Smooth muscle cell (in vitro differentiated cells): ENCODE measurements at regions not wholly inside any gene's neighbourhood (a gene's known extent, or its start where the extent isn't known, plus 50 kb on each side); places are given as distances from the start of the nearest gene placed in this dataset.

Source experiments
- DNase-seq: peaks from one replicate; lab custom pipeline; 2025; ENCODE audit not compliant: unreplicated experiment; lab: John Stamatoyannopoulos, UW
- H2AFZ ChIP-seq: fragments of 200-600 bp; sonication (generic); 2 replicates; pipeline ENCODE4 v1.6.0; 2016; ENCODE audit warnings: antibody characterized with exemption, low read depth, mild to moderate bottlenecking
- H3F3A ChIP-seq: fragments of 200-600 bp; sonication (generic); 2 replicates; pipeline ENCODE4 v1.6.0; 2017; ENCODE audit warnings: antibody characterized with exemption, low read depth
- H3K27ac ChIP-seq: fragments of 200-600 bp; sonication (generic); 2 replicates; pipeline ENCODE4 v1.5.1; 2016; ENCODE audit warnings: low read depth, mild to moderate bottlenecking
- H3K27me3 ChIP-seq: fragments of 200-600 bp; sonication (generic); 2 replicates; pipeline ENCODE4 v1.6.1; 2016; ENCODE audit warnings: low read depth, mild to moderate bottlenecking
- H3K36me3 ChIP-seq: fragments of 200-600 bp; sonication (generic); 2 replicates; pipeline ENCODE4 v1.5.1; 2016; ENCODE audit warnings: low read depth
- H3K4me1 ChIP-seq: fragments of 200-600 bp; sonication (generic); 2 replicates; pipeline ENCODE4 v1.5.1; 2016; ENCODE audit warnings: low read depth
- H3K4me2 ChIP-seq: fragments of 200-600 bp; sonication (generic); 2 replicates; pipeline ENCODE4 v1.6.0; 2016; ENCODE audit warnings: mild to moderate bottlenecking
- H3K4me3 ChIP-seq: fragments of 200-600 bp; sonication (generic); 2 replicates; pipeline ENCODE4 v1.5.1; 2016; ENCODE audit warnings: mild to moderate bottlenecking
- H3K79me2 ChIP-seq: fragments of 200-600 bp; sonication (generic); 2 replicates; pipeline ENCODE4 v1.6.0; 2016; ENCODE audit warnings: low read depth, mild to moderate bottlenecking
- H3K9ac ChIP-seq: fragments of 200-600 bp; sonication (generic); 2 replicates; pipeline ENCODE4 v1.6.0; 2016; ENCODE audit warnings: low read depth
- H3K9me3 ChIP-seq: fragments of 200-600 bp; sonication (generic); replicated peaks from 2 replicates; pipeline ENCODE4 v1.5.1; 2016; ENCODE audit warnings: low read depth
- H4K20me1 ChIP-seq: fragments of 200-600 bp; sonication (generic); 2 replicates; pipeline ENCODE4 v1.6.0; 2016; ENCODE audit warnings: low read depth
- WGBS: methylation state at CpG from one replicate; pipeline ENCODE4 v1.1.7; 2016; ENCODE audit warnings: low lambda C conversion rate; 5-methylcytosine and 5-hydroxymethylcytosine counted together
- TF ChIP-seq, protein P1 (sequence below): fragments of 200-600 bp; sonication (generic); IDR thresholded peaks from 2 replicates; pipeline ENCODE4 v1.5.1; 2017; ENCODE audit warnings: borderline replicate concordance, mild to moderate bottlenecking, antibody characterized with exemption; ENCODE audit not compliant: insufficient read depth, poor library complexity, severe bottlenecking

DNA sequence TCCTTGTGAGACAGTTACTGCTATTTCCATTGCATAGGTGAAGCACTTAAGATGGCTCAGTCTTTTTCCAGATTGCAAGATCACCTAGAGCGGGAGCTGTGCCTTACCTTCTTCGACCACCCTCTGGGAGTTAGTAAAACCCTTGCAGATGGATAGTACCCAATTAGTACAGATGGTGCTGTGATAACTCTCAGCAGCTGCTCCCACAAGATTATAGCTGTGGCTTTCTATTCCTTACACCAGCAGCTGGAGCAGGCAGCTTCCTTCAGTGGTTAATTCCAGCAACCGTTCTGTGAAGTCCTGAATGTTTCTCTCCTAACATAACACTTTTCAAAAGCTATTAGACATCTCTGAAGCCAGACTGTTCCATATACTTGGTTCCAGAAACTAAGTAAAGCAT, 796.8 kb downstream of the XPNPEP1 start:
- Histone ChIP-seq H3K4me3 (no peak overlapping the region), H3K79me2 (no peaks in the 10 kb centered on the region), H3K9me3 (no peaks in the 10 kb centered on the region), H3K36me3 (no peaks in the 10 kb centered on the region), H3K4me1 (no peaks in the 10 kb centered on the region), H3K27ac (no peak overlapping the region), H3K9ac (no peak overlapping the region), H3K27me3 (no peaks in the 10 kb centered on the region), H2AFZ (no peak overlapping the region), H4K20me1 (no peaks in the 10 kb centered on the region), H3F3A (no peaks in the 10 kb centered on the region), H3K4me2 (no peak overlapping the region)
- 81% methylated on average over 3 of the region's 3 CpGs for WGBS
- TF ChIP-seq, protein P1, sequence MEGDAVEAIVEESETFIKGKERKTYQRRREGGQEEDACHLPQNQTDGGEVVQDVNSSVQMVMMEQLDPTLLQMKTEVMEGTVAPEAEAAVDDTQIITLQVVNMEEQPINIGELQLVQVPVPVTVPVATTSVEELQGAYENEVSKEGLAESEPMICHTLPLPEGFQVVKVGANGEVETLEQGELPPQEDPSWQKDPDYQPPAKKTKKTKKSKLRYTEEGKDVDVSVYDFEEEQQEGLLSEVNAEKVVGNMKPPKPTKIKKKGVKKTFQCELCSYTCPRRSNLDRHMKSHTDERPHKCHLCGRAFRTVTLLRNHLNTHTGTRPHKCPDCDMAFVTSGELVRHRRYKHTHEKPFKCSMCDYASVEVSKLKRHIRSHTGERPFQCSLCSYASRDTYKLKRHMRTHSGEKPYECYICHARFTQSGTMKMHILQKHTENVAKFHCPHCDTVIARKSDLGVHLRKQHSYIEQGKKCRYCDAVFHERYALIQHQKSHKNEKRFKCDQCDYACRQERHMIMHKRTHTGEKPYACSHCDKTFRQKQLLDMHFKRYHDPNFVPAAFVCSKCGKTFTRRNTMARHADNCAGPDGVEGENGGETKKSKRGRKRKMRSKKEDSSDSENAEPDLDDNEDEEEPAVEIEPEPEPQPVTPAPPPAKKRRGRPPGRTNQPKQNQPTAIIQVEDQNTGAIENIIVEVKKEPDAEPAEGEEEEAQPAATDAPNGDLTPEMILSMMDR: no peak
- DNase-seq: no peak

GRCh38 chr10:109126016-109126415, 797.3 kb downstream of the XPNPEP1 start:
- H3K4me2 ChIP-seq: no peak overlapping the region
- TF ChIP-seq, protein P1: no peak
- H2AFZ ChIP-seq: no peak overlapping the region
- H3K27me3 ChIP-seq: no peaks in the 10 kb centered on the region
- no peak overlapping the region for H3K9ac ChIP-seq
- no peak overlapping the region for H3K27ac ChIP-seq
- no peaks in the 10 kb centered on the region for H3F3A ChIP-seq
- no peaks in the 10 kb centered on the region for H3K4me1 ChIP-seq
- H4K20me1 ChIP-seq: no peaks in the 10 kb centered on the region
- no peaks in the 10 kb centered on the region for H3K9me3 ChIP-seq
- H3K36me3 ChIP-seq: no peaks in the 10 kb centered on the region
- DNase-seq: no peak
- WGBS: 60% methylated on average over 1 of the region's 1 CpG
- no peaks in the 10 kb centered on the region for H3K79me2 ChIP-seq
- H3K4me3 ChIP-seq: no peak overlapping the region

- Histone ChIP-seq H3K9me3 (no peaks in the 10 kb centered on the region), H2AFZ (no peak overlapping the region), H3K4me3 (no peak overlapping the region), H3K36me3 (no peaks in the 10 kb centered on the region), H3K27ac (no peak overlapping the region), H3K79me2 (no peaks in the 10 kb centered on the region), H3K4me1 (no peaks in the 10 kb centered on the region), H4K20me1 (no peaks in the 10 kb centered on the region), H3F3A (no peaks in the 10 kb centered on the region), H3K27me3 (no peaks in the 10 kb centered on the region), H3K9ac (no peak overlapping the region), H3K4me2 (no peak overlapping the region)
- 84% methylated on average over 2 of the region's 2 CpGs for WGBS
- DNase-seq: no peak
- TF ChIP-seq, protein P1: no peak
Observed at GRCh38 chr10:109115179-109115578, 808.1 kb downstream of the XPNPEP1 start.

GRCh38 chr10:109114579-109114978, 808.7 kb downstream of the XPNPEP1 start:
- H3K9ac ChIP-seq: no peak overlapping the region
- no peaks in the 10 kb centered on the region for H3K27me3 ChIP-seq
- no peaks in the 10 kb centered on the region for H3K36me3 ChIP-seq
- no peaks in the 10 kb centered on the region for H3K4me1 ChIP-seq
- no peak overlapping the region for H2AFZ ChIP-seq
- no peaks in the 10 kb centered on the region for H3F3A ChIP-seq
- H3K4me2 ChIP-seq: no peak overlapping the region
- no peak overlapping the region for H3K27ac ChIP-seq
- TF ChIP-seq, protein P1: no peak
- 61% methylated on average over 2 of the region's 2 CpGs for whole genome bisulfite sequencing
- no peaks in the 10 kb centered on the region for H3K9me3 ChIP-seq
- H3K79me2 ChIP-seq: no peaks in the 10 kb centered on the region
- no peak overlapping the region for H3K4me3 ChIP-seq
- H4K20me1 ChIP-seq: no peaks in the 10 kb centered on the region
- no peak for DNase-seq
